A673 (cell line): ENCODE measurements at regions not wholly inside any gene's neighbourhood (a gene's known extent, or its start where the extent isn't known, plus 50 kb on each side); places are given as distances from the start of the nearest gene placed in this dataset.

ENCODE experiments used
- CTCF ChIP-seq: fragments of 300-800, 200-600 bp; sonication (generic); conservative IDR thresholded peaks from 2 replicates; pipeline ENCODE4 v1.5.1; 2017; ENCODE audit warnings: low read depth, mild to moderate bottlenecking, antibody characterized with exemption, low read length, moderate library complexity, mixed read lengths
- EZH2 ChIP-seq: fragments of 200-600 bp; sonication (generic); IDR thresholded peaks from 2 replicates; pipeline ENCODE4 v1.6.1; 2017; ENCODE audit warnings: borderline replicate concordance, low read depth, mild to moderate bottlenecking, mixed read lengths, antibody characterized with exemption, low read length; ENCODE audit not compliant: poor library complexity, severe bottlenecking

GRCh38 chr2:158905784-158906183 is 62.7 kb upstream of the TANC1 start:
- TF ChIP-seq CTCF, result no peak
- TF ChIP-seq EZH2, result no peak
